LoVo (cell line): ENCODE measurements at regions not wholly inside any gene's neighbourhood (a gene's known extent, or its start where the extent isn't known, plus 50 kb on each side); places are given as distances from the start of the nearest gene placed in this dataset.
"Not testable (repeated sequence)": the region's sequence is repeated elsewhere in the genome, so short reads cannot be mapped to it uniquely, and the experiment has no call there.

ENCODE experiments used
- DNase-seq: peaks from one replicate; pipeline ENCODE4 v3.0.0-alpha.2; 2016; ENCODE audit warnings: low spot score

DNA sequence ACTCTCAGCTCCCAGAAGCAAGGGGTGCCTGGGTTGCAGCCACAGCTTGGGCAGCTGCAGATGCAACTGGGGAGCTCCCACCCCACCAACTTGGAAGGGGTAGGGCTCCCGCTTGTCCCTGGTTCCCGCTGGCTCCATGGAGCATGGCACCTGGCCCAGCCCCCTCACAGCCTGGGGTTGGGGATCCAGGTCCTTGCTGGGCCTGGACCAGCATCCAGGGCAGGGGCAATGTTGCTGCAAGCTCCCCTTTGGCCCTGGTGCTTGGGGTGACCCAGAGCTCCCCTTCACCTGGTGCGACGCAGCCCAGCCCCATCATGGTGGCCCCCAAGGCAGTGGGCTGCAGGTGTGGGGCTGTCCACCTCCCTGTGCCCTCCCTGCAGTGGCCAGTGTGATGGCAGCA, 99.6 kb upstream of the FRMD4B start:
- no peak for DNase-seq

DNA sequence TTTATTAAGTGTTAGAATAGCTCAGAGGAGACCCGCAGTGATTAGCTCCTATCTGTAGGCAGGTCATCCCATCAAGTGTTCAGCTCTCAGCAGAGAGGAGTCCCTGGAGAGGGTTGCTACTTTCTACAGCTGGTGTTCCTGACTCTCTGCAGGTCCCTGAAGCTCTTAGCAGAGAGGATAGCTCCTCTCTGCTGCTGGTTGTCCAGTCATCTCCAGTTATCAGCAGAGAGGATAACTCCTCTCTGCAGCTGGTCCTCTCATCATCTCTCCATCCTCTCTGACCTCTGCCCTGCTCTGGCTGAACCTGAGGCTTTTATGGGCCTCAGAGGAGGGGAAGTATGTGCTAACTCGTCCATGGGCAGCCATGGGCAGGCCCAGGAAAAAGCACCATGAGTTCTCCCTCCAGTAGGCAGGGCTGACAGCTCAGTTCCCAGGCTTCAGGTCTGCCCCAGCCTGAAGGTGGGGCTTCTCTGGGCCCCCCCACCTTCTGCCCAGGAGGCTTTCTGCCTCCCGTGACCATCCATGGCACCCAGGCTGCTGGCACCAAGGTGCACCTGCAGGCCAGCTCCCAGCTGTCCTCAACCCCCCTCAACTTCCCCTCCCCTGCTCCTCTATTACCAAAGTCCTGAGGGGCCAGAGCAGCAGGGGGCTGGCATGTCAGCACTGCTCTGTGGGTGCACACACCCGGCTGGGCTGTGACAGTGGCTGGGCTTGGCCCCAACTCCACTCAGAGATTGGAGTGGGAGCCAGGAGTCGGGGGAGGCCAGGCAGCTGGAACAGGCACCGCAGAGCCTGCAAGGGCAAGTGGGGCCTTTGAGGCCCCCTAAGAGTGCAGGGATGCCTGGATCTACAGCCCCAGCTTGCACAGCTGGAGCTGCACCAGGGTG, 98.9 kb upstream of the FRMD4B start:
- DNase-seq, result no peak

DNA sequence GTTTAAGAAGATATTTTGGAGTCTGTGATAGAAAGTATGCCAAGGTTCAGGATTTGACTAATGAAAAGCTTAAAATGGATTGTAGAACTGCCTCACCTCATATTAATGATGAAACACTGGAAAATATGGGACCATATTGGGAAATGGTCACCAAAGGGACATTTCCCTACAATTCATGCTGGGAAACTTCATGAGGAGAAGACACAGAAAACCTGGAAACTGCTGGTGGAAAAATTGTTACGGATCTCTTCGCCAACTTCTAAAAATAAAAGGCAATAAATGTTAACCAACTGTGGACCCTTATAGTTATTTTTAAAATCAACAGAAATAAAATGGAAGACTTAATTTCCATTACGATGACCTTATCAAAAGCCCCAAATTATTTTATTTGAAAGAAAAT, 97.6 kb upstream of the FRMD4B start:
- no peak for DNase-seq

DNA sequence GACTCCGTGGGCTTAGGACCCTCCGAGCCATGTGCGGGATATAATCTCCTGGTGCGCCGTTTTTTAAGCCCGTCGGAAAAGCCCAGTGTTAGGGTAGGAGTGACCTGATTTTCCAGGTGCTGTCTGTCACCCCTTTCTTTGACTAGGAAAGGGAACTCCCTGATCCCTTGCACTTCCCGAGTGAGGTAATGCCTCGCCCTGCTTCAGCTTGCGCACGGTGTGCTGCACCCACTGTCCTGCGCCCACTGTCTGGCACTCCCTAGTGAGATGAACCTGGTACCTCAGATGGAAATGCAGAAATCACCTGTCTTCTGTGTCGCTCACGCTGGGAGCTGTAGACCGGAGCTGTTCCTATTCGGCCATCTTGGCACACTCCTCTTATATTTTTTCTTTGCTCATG, 95.1 kb upstream of the FRMD4B start:
- DNase-seq, result not testable (repeated sequence)

DNA sequence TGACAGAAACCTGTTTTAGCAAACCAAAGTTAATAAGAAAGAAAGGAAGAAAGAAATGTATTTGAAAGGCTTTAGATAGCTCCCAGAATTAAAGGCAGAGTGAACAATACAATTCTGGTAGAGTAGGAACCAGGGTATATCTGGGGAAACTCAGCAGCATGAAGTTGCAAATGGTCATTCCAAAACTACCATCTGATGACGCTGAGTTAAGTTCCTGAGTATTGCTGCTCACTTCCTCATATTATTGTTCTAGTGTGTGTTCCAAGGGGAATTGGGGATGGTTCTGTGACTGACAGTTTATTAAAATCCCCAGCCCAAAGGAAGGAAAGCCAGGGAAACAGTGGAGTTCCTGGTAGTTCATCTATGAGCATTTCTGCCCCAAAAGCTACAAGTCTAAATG, 88.3 kb upstream of the FRMD4B start:
- no peak for DNase-seq

DNA sequence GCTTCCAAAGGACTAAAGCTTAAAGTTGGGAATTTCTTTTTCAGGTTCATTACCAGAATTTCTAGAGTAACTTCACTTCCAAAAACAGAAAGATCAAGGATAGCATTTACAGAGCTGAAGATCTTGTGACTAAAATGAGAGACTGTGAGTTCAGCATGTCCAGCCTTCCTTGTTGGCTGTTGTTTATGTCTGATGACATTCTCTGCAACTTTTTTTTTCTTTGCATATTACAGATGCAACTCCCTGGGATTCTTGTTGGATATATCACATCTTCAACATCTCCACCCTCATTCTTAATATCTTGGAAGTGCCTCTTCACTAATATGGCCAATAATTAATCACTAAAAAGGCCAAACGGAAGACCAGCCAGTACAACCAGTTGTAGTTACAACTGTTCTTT, 86.2 kb upstream of the FRMD4B start:
- DNase-seq, result no peak

DNA sequence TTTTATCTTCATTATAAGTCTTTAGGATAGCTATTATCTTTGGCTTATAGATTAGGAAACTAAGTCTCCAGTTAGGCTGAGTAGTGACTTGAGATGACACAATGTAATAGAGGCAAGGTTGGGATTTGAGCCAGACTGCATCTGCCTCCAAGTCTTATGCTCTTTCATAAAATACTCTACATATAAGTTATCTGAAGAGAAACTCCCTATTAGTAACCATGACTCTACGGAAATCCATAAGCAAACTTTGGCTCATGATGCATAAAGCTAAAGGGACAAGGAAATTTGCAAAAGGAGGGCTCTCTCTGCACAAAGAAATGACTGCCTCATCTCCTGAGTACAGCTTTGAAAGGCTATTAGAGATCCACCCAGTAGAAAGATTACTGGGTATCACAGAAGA, 77.6 kb upstream of the FRMD4B start:
- no peak for DNase-seq

DNA sequence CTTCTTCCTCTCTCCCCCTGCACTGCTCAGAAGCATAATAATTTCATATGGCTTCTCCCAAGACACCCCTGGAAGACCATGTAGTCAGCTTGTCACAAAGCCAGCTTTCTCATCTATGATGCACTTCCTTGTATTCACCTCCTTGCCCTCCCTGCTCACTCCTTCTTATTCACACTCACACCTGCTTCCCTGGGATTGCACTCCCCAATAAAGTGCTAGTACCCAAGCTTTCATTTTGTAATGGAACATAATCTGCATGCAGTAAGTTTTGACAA, 76.9 kb upstream of the FRMD4B start:
- DNase-seq, result no peak

DNA sequence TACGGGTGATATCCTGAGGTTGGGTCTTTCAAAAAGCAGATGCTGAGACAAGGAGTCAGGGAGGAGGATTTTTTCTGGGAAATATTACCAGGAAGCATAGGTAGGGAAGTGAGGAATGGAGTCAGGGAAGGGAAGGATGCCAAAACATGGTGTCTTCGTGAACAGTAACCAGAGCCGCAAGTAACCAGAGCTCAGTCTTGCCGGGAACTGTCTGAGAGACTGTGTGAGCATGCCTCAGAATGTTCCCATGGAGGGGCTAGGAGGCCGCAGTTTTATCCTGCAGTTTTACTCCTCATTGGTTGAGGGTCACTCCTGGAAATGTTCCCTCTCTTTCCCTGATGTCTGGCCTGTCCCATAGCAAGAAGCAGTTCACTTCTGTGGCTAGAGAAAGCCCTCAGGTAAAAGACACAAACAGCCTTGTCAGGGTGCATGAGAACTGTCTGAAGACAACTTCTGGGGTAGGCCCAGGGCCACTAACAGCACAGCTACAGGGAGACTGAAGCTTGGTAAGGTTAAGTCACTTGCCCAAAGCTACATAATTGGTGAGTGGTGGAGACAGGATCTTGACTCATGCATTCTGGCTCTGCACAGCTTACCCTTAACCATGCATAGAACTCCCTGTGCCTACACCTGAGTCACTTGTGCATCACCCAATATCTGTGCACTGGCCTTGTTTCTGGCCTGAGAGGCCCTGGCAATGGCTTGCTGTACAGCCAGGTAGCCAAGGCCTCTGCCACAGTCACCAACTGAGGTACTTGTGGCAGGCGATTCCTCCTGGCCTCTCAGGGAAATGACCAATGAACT, 76.3 kb upstream of the FRMD4B start:
- no peak for DNase-seq

DNA sequence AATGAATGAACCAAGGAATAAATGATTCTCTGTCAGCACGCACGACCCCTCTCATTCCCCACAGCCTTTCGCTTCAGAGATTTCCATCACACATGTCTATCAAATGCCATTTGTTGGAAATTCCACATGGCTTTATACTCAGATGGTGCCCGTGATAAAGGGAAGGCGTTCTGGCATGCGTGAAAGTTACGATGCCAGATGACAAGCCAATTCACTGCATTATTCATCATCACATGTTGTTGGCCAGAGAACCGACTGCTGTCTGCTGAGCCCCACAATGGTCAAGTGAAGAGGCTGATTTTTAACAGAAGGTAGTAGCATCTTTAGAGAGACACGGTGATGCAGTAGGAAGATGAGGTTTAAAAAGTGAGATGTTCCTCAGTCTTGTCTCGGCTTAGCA, 74.1 kb upstream of the FRMD4B start:
- DNase-seq, result no peak

DNA sequence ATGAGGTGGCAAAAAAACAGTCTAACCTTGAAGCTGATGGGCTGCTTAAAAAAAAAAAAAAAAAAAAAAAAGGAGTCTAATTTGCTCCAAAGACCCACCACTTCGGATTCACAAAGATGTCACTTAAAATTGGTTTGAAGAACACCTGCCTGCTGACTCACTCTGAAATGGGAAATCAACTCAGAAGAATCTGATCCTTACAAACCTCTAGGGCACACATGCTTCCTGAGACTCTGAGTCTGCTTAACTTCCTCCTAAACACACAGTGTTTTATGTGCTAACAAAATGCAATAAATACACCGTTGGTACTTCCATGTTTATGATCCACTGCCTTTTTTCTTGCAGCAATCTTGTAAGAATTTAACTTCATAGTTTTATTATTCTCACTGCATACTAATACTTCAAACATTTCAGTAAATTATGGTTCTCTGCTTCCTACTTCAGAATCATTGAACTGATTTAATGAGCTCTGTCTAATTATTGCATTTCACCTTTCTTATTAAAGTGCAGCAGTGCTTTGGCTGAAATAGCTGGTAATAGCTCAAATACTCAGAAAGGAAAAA, 73.0 kb upstream of the FRMD4B start:
- no peak for DNase-seq

DNA sequence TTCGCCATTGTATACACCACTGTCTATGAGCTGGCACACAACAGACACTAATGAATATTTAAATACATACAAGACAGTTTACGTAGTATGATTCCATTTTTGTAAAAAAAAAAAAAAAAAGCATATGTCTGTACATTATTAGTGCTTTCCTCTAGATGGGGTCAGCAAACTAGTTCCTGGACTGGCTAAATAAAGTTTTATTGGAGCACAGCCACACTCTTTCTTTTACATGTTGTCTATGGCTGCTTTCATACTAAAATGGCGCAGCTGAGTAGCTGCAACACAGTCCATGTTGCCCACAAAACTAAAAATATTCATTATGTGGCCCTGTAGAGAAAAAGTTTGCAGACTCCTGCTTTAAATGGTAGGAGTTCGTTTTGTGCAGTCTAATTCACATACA, 70.7 kb upstream of the FRMD4B start:
- DNase-seq, result no peak

DNA sequence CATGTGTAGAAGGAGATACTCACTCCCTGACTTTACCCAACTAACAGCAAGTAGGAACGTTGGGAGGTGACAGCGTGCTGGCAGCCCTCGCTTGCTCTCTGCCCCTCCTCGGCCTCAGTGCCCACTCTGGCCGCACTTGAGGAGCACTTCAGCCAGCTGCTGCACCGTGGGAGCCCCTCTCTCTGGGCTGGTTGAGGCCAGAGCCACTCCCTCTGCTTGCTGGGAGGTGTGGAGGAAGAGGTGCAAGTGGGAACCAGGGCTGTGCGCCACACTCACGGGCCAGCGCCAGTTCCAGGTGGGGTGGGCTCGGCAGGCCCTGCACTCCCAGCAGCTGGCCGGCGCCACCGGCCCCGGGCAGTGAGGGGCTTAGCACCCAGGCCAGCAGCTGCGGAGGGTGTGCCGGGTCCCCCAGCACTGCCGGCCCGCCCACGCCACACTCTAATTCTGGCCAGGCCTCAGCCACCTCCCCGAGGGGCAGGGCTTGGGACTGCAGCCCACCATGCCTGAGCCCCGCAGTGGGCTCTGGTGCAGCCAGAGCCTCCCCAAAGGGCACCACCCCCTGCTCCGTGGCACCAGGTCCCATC, 68.4 kb upstream of the FRMD4B start:
- DNase-seq, result no peak

DNA sequence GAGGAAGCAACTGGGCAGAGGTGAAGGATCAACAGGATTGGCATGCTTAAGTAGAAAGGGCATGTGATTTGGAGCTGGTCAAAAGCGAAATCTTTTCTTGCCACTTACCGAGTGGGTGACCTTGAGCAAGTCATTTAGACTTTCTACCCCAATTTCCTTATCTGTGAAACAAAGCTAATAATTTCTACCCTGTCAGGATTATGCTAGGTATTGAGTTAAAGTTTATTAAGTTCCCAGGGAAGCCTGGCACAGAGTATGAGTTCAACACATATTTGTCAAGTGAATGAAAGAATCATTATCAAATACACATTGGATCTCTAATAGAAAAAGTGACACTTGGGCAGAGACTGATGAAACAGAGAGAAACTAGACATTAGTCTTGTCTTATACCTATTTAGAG, 66.4 kb upstream of the FRMD4B start:
- no peak for DNase-seq

DNA sequence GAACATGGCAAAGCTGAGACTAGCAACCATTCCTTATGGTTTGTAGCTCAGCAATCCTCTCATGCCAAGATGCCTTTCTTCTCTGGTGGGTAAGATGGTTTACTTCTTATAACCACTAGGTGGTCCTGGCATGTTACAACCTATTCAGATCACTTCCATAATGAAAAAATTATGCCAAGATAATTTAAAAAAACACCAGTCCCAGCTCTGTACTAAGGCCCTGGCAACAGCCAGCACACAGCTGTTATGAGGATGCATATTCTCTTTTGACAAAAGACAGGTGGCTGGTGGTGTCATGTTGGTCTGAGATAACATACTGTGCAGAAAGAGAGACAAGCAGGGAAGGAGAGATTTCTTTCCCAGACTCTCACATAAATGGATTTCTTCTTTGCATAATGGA, 65.7 kb upstream of the FRMD4B start:
- no peak for DNase-seq

DNA sequence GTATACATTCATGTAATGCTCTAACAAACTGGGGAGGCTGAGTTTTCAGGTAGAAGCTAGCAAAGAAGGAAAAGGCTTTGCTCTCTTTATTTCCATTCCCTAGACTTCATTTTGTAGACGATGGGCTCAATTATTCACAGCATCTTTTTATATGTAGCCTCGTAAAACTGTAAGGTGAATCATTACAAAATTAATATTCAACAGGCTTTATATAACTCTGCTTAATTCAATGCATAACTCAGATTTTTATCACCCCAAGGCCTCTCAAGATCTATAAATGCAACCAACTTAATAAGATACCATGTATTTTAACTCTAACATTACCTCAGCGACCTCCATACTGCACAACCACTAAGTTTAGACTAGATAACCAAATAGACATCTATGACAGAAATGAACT, 63.0 kb upstream of the FRMD4B start:
- no peak for DNase-seq

DNA sequence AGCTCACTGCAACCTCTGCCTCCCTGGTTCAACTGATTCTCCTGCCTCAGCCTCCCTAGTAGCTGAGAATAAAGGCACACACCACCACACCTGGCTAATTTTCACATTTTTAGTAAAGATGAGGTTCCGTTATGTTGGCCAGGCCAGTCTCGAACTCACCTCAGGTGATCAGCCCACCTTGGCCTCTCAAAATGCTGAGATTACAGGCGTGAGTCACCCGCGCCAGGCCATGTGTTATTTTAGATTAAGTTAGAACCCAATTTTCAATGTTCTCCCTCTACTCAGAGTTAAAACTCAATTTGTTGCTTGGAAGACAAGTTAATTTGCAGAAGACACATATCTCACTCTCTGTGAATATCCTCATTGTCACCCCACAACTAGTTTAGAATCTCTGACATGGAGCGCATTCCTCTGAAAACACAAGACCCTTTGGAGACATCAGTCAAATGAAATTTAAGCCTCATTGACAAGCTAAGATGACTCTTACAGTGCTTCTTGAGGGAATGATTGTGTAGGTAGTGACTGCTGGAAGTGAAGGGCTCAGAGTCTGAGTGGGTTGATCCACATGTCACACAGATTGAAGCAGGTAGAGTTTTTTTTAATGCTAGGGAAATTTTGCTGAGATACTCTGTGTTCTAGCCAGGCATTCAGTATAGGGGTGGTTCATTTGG, 60.6 kb upstream of the FRMD4B start:
- no peak for DNase-seq

DNA sequence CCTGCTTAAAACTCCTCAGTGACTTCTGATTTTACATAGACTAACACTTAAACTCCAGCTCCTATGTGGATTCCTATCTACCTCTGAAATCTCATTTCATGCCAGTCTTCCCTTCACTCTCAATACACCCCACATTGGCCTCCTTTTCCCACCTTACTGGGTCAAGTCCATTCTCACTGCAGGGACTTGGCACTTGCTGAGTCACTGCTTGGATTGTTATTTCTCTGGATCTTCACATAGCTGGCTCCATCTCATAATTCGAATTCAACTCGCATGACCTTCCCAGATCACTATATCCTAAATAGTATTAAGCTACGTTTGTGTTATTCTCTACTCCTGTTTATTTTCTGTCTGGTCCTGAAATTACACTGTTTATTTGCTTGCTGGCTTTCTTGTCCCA, 59.6 kb upstream of the FRMD4B start:
- no peak for DNase-seq

DNA sequence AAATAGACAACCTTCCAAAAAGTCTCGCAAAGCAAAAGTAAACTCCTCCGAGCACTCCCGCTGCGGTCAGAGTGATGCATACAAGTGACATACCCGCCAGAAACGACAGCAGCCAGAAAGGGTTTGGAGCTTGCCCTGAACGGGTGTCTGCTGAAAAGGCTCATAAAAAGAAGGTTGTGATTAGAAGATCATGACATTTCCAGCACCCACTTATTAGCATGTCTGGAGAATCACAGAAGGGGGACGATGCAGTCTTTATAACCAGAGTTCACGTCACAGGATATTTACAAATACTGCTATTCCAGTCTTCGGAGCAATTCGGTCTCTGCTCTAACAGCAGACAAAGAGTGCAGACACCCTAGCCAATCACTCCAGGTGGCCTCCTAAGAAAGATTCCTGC, 59.1 kb upstream of the FRMD4B start:
- no peak for DNase-seq

DNA sequence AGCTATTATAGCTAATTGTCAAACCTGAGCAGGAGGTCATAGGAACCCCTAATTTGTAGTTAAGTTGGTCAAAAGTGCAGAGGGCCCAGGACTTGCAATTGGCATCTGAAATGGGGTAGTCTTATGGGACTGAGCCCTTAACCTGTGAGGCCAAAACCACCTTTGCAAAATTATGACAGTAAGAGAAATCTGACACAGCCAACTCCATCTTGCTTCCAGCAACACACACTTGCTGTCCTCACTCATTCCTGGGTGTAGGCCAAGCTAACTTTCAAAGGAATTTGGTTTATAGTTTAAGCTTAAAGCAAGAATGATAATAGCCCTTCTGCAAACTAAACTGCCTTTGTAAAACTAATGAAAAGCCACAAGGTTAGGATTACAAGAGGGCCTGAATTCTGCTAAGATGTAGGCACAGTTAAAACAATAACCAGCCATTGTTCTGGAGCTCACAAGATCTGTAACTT, 57.6 kb upstream of the FRMD4B start:
- DNase-seq, result no peak

DNA sequence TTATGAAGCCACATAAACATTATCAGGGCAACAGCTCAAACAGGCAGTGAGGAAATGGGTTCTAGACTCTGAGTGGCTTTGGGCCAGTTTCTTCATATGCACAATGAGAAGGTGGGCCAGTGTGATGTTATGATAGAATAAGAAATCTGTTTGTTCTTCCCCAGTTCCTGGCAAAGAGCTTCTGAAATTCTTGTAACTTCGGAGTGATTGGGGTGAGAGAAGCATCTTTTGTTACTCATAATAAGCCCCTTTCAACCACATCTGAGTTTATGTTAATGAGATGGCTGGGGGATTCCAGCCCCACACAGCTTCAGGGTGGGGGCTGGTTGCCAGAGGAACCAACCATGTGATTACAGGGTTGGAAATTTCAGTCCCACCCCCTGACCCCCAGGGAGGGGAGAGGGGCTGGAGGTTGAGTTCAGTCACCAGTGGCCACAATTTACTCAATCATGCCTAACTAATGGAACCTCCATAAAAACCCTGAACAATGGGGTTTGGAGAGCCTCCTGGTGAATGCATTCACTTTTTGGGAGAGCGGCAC, 57.0 kb upstream of the FRMD4B start:
- no peak for DNase-seq

DNA sequence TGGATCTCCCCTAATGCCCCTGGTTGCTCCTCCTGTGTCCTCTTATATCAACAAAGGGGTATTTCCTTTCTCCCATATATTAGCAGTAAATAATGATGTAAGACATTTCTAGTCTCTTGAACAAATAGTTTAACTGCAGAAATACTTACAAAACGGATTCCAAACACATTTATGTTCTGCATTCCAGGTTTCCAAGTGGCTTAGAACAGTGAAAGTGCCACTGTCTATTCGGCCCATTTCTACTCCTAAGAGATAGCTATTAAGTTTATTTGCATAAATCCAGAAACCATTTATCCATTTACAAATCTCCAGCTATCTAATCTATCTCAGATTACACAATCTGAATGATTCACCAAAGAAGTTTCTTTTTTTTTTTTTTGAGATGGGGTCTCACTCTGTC, 55.8 kb upstream of the FRMD4B start:
- no peak for DNase-seq
